Thoracic aorta (tissue), 2 donors: ENCODE measurements at regions not wholly inside any gene's neighbourhood (a gene's known extent, or its start where the extent isn't known, plus 50 kb on each side); places are given as distances from the start of the nearest gene placed in this dataset.

Experiments
- ATAC-seq: fragments of 150-250 bp; one replicate; pipeline ENCODE4 v1.8.0; 2017; ENCODE audit warnings: low read depth; ENCODE audit not compliant: insufficient number of reproducible peaks, low FRiP score
- DNase-seq: peaks from one replicate; pipeline ENCODE4 v3.0.0-alpha.2; 2020; ENCODE audit warnings: low spot score
- H3K27ac ChIP-seq, 2 donors: fragments of 200-600 bp; sonication (generic); 1 replicate in 1 of 2; 2 replicates in 1 of 2; pipeline ENCODE4 v1.5.1; 2016; ENCODE audit warnings: mild to moderate bottlenecking in 2 of 2, moderate library complexity in 2 of 2
- H3K27me3 ChIP-seq: fragments of 200-600 bp; sonication (generic); replicated peaks from 2 replicates; pipeline ENCODE4 v1.6.0; 2016; ENCODE audit warnings: mild to moderate bottlenecking; ENCODE audit not compliant: insufficient read depth
- H3K36me3 ChIP-seq: fragments of 200-600 bp; sonication (generic); one replicate; pipeline ENCODE4 v1.5.1; 2016
- H3K4me1 ChIP-seq, 2 donors: fragments of 200-600 bp; sonication (generic); 1 replicate in 1 of 2; 2 replicates in 1 of 2; pipeline versions ENCODE4 v1.5.1 to v1.6.0; 2016; ENCODE audit warnings: low read depth in 2 of 2, mild to moderate bottlenecking in 1 of 2; ENCODE audit not compliant: control insufficient read depth in 1 of 2
- H3K4me3 ChIP-seq: fragments of 200-600 bp; sonication (generic); 2 replicates; pipeline ENCODE4 v1.5.1; 2016; ENCODE audit warnings: mild to moderate bottlenecking
- H3K9me3 ChIP-seq: fragments of 200-600 bp; sonication (generic); 2 replicates; pipeline ENCODE4 v1.5.1; 2016
- TF ChIP-seq, protein P1 (sequence below): fragments of 200-600 bp; sonication (generic); IDR thresholded peaks from one replicate; pipeline ENCODE4 v1.5.1; 2019; ENCODE audit warnings: antibody characterized with exemption

GRCh38 chr2:134148172-134148571 lies 105.7 kb upstream of the MGAT5 start:
- Histone ChIP-seq H3K4me1 (peaks cover 5 to 19% of the 10 kb centered on the region in 2 donors), H3K4me3 (no peak overlapping the region), H3K27me3 (no peaks in the 10 kb centered on the region), H3K9me3 (no peaks in the 10 kb centered on the region), H3K27ac (no peak overlapping the region), H3K36me3 (no peaks in the 10 kb centered on the region)
- TF ChIP-seq, protein P1, sequence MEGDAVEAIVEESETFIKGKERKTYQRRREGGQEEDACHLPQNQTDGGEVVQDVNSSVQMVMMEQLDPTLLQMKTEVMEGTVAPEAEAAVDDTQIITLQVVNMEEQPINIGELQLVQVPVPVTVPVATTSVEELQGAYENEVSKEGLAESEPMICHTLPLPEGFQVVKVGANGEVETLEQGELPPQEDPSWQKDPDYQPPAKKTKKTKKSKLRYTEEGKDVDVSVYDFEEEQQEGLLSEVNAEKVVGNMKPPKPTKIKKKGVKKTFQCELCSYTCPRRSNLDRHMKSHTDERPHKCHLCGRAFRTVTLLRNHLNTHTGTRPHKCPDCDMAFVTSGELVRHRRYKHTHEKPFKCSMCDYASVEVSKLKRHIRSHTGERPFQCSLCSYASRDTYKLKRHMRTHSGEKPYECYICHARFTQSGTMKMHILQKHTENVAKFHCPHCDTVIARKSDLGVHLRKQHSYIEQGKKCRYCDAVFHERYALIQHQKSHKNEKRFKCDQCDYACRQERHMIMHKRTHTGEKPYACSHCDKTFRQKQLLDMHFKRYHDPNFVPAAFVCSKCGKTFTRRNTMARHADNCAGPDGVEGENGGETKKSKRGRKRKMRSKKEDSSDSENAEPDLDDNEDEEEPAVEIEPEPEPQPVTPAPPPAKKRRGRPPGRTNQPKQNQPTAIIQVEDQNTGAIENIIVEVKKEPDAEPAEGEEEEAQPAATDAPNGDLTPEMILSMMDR = no peak
- ATAC-seq = no peak
- no peak for DNase-seq

DNA sequence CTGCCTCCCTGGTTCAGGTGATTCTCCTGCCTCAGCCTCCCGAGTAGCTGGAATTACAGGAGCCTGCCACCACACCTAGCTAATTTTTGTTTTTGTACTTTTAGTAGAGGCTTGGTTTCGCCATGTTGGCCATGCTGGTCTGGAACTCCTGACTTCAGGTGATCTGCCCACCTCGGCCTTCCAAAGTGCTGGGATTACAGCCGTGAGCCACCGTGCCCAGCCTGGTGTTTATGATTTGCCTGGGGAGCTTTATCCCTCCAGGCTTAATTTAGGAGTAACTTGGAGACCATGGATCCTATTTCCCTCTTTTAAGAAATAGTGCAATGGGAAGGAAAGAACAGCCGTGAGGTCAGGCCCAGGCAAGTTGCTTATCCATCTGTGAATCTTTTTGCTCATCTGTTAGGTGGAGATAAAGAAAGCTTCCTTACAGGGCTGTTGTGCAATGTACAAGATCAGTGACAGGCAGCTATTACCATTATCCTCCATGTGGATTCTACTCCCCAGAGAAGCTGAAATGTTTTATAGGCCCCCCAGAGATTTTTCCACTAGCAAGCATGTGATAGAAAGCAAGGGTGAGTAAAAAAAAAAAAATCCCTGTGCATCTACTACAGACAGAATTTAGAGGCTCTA lies 104.9 kb upstream of the MGAT5 start:
- Histone ChIP-seq H3K36me3 (no peaks in the 10 kb centered on the region), H3K9me3 (no peaks in the 10 kb centered on the region), H3K27ac (no peak overlapping the region), H3K27me3 (no peaks in the 10 kb centered on the region), H3K4me1 (peaks cover 5 to 14% of the 10 kb centered on the region in 2 donors), H3K4me3 (no peak overlapping the region)
- no peak for ATAC-seq
- TF ChIP-seq, protein P1 = no peak
- DNase-seq = no peak

DNA sequence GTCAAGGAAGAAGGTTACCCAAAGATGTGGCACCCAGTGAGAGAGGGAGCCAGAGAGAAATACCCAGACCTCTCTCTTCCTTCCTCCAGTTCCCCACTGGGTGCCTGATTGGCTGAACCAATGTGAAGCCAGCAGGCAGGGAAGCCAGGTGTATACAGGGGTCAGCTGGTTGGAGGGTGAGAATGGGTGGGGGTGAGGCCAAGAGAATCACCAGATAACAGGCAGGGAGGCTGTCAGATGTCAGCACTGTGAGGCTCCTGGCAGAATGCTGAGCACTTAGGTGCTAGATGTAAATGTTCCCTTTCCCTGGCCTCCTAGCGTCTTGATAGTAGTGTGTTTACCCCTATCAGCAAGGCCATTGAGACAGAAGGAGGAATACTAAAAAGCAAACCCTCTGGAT lies 104.0 kb upstream of the MGAT5 start:
- no peak overlapping the region for H3K27ac ChIP-seq
- H3K9me3 ChIP-seq = no peaks in the 10 kb centered on the region
- H3K4me1 ChIP-seq = peaks cover 5 to 14% of the 10 kb centered on the region in 2 donors
- ATAC-seq (no peak), DNase-seq (no peak)
- H3K4me3 ChIP-seq = no peak overlapping the region
- no peaks in the 10 kb centered on the region for H3K36me3 ChIP-seq
- H3K27me3 ChIP-seq = no peaks in the 10 kb centered on the region
- TF ChIP-seq, protein P1 = no peak

DNA sequence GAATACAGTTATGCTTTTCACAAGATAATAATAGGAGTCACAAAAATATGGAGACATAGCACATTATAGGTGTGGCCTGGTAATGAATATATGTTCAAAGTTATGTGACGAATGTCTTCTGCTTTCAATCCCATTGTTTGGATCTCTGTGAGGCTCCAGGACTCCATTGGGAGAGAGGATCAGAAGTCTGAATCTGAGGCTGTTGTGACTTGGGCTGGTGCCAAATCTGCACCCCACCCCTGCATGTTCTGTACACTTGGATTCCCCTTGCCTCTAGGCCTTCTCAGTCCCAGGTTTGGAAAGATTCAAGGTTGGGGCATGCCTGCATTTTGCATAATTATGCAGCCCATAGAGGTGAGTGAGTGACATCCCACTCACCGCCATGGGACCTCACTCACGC lies 103.1 kb upstream of the MGAT5 start:
- no peak for DNase-seq
- Histone ChIP-seq H3K27me3 (no peaks in the 10 kb centered on the region), H3K4me3 (no peak overlapping the region), H3K36me3 (no peaks in the 10 kb centered on the region), H3K27ac (no peak overlapping the region), H3K4me1 (peaks cover 5 to 10% of the 10 kb centered on the region in 2 donors), H3K9me3 (no peaks in the 10 kb centered on the region)
- TF ChIP-seq, protein P1 = no peak
- ATAC-seq = no peak

- no peak overlapping the region for H3K4me3 ChIP-seq
- TF ChIP-seq, protein P1 = no peak
- no peak overlapping the region for H3K27ac ChIP-seq
- no peaks in the 10 kb centered on the region for H3K36me3 ChIP-seq
- ATAC-seq (no peak), DNase-seq (no peak)
- no peaks in the 10 kb centered on the region for H3K9me3 ChIP-seq
- no peaks in the 10 kb centered on the region for H3K27me3 ChIP-seq
- H3K4me1 ChIP-seq = no peaks in the 10 kb centered on the region
These were observed 101.5 kb upstream of the MGAT5 start for GRCh38 chr2:134152045-134153010.
